Cardiac muscle cell (in vitro differentiated cells and primary cell): ENCODE measurements at regions not wholly inside any gene's neighbourhood (a gene's known extent, or its start where the extent isn't known, plus 50 kb on each side); places are given as distances from the start of the nearest gene placed in this dataset.
"Not testable (repeated sequence)": the region's sequence is repeated elsewhere in the genome, so short reads cannot be mapped to it uniquely, and the experiment has no call there.

ENCODE experiments used
- DNase-seq, 2 donors: peaks; one replicate each; pipeline versions ENCODE4 v3.0.0 to v3.0.0-alpha.2; 2010 to 2017; ENCODE audit warnings: low read depth in 1 of 2, low spot score in 1 of 2
- H3K27ac ChIP-seq: fragments of 200-600 bp; sonication (generic); 2 replicates; pipeline ENCODE4 v1.5.1; 2016
- H3K27me3 ChIP-seq: fragments of 200-600 bp; sonication (generic); 2 replicates; pipeline ENCODE4 v1.6.0; 2016; ENCODE audit warnings: control low read depth
- H3K36me3 ChIP-seq: fragments of 200-600 bp; sonication (generic); 2 replicates; pipeline ENCODE4 v1.5.1; 2016; ENCODE audit warnings: control low read depth
- H3K4me1 ChIP-seq: fragments of 200-600 bp; sonication (generic); 2 replicates; pipeline ENCODE4 v1.8.1; 2017; ENCODE audit warnings: low read depth, mild to moderate bottlenecking, mixed run types
- H3K4me3 ChIP-seq: fragments of 200-600 bp; sonication (generic); 2 replicates; pipeline ENCODE4 v1.5.1; 2016; ENCODE audit warnings: mild to moderate bottlenecking
- H3K9me3 ChIP-seq: fragments of 200-600 bp; sonication (generic); 2 replicates; pipeline ENCODE4 v1.5.1; 2017; ENCODE audit warnings: low read depth, mild to moderate bottlenecking, control low read depth
- TF ChIP-seq, protein P1 (sequence below): IDR thresholded peaks from 2 replicates; pipeline ENCODE4 v1.5.1; 2012; ENCODE audit warnings: low read depth, mild to moderate bottlenecking, low read length

DNA sequence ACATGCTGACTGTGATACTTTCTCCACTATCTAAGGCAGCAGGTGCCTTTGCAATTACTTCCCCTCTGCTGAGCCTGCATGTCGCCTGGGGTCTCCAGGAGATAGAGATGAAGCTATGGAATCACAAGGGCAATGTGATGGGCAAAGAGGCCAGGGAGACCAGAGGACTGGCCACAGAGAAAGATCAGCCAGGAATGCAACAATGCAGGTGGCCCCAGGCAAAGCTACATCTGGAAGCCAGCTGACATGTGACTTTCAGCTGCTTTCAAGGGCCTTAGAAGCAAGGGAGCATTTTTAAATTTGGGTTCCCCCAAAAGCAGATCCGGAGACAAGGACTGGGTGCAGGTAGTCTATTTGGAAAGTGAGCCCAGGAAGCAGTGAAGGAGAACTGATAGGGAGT is 107.9 kb upstream of the SRSF6 start:
- no peak overlapping the region for H3K4me3 ChIP-seq
- TF ChIP-seq, protein P1, sequence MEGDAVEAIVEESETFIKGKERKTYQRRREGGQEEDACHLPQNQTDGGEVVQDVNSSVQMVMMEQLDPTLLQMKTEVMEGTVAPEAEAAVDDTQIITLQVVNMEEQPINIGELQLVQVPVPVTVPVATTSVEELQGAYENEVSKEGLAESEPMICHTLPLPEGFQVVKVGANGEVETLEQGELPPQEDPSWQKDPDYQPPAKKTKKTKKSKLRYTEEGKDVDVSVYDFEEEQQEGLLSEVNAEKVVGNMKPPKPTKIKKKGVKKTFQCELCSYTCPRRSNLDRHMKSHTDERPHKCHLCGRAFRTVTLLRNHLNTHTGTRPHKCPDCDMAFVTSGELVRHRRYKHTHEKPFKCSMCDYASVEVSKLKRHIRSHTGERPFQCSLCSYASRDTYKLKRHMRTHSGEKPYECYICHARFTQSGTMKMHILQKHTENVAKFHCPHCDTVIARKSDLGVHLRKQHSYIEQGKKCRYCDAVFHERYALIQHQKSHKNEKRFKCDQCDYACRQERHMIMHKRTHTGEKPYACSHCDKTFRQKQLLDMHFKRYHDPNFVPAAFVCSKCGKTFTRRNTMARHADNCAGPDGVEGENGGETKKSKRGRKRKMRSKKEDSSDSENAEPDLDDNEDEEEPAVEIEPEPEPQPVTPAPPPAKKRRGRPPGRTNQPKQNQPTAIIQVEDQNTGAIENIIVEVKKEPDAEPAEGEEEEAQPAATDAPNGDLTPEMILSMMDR = no peak
- H3K36me3 ChIP-seq = no peaks in the 10 kb centered on the region
- H3K9me3 ChIP-seq = no peaks in the 10 kb centered on the region
- H3K4me1 ChIP-seq = no peaks in the 10 kb centered on the region
- no peak for DNase-seq
- H3K27me3 ChIP-seq = no peaks in the 10 kb centered on the region
- H3K27ac ChIP-seq = no peak overlapping the region

DNA sequence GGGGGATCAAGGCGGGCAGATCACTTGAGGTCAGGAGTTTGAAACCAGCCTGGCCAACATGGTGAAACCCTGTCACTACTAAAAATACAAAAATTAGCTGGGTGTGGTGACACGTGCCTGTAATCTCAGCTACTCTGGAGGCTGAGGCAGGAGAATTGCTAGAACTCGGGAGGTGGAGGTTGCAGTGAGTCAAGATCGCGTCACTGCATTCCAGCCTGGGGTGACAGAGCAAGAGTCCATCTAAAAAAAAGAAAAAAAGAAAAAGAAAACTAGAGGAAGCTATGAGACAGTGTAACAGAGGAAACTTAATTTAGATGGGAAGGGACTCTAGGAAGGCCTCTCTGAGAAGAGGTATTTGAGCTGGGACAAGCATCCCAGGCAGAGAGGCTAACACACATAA is 109.9 kb upstream of the SRSF6 start:
- H3K27ac ChIP-seq, DNase-seq, H3K27me3 ChIP-seq, H3K36me3 ChIP-seq, H3K9me3 ChIP-seq, H3K4me1 ChIP-seq, H3K4me3 ChIP-seq: not testable (repeated sequence)

DNA sequence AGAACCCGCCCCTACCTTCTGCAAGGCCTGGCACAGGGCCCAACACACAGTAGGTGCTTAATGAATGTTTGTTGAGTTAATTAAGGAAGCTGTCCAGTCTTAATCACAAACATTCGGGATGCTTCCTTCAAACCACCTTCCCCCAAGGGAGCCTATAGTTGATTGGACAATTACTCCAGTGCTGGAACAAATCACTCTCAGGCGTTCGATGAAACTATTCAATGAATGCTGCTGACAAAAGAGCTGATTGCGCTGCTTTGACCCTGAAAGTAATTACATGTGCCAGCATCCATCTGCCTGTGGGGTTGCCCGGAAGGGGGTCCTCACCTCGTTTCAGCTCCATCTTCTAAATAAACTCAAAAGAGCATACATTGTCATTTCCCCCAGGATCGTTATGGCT is 112.0 kb upstream of the SRSF6 start:
- H3K27ac ChIP-seq = no peak overlapping the region
- DNase-seq = no peak
- TF ChIP-seq, protein P1 = no peak

DNA sequence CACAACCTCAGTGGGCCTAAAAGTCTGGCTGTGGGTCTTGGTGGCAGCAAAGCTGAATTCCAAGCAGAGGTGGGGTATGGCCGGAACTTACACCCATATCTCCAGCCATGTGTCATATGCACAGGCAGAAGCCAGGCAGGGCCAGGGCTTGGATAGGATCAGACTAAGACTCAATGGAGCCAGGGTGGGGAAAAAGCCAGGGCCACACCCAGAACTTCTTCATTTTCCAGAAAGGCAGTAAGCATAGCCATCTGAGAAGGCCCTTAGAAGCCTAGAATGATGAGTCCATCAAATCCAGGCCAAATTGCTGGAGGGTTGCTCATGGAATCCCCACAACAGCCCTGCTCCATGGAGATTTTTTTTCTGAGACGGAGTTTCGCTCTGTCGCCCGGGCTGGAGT is 116.2 kb upstream of the SRSF6 start:
- no peak for DNase-seq
- no peaks in the 10 kb centered on the region for H3K27me3 ChIP-seq
- no peaks in the 10 kb centered on the region for H3K9me3 ChIP-seq
- H3K36me3 ChIP-seq = no peaks in the 10 kb centered on the region
- TF ChIP-seq, protein P1 = no peak
- H3K27ac ChIP-seq = no peak overlapping the region
- H3K4me3 ChIP-seq = no peak overlapping the region
- no peaks in the 10 kb centered on the region for H3K4me1 ChIP-seq

More for the DNA sequence above, 112.0 kb upstream of the SRSF6 start:
- no peaks in the 10 kb centered on the region for H3K9me3 ChIP-seq
- H3K36me3 ChIP-seq = no peaks in the 10 kb centered on the region
- no peaks in the 10 kb centered on the region for H3K27me3 ChIP-seq
- no peaks in the 10 kb centered on the region for H3K4me1 ChIP-seq
- no peak overlapping the region for H3K4me3 ChIP-seq

DNA sequence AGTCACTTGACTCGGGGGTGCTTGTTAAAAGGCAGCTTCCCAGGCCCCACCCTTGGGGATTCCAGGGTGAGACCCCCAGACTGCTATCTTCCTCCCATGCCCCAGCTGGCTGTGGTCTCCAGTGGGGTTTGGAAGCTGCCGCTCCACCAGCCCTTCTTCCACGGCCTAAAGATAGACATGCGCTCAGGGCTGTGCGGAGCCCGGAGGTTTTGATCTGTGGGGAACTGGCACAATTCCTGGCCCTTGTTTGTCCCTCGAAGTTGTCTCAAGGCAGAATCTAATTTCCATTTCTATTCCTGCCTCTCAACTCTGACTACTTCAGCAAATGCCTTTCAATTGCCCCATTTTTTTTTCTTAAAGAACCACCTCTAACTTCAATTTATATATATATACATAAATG is 120.7 kb upstream of the SRSF6 start:
- H3K4me1 ChIP-seq = no peaks in the 10 kb centered on the region
- no peak overlapping the region for H3K4me3 ChIP-seq
- TF ChIP-seq, protein P1 = no peak
- no peaks in the 10 kb centered on the region for H3K27me3 ChIP-seq
- H3K36me3 ChIP-seq = no peaks in the 10 kb centered on the region
- no peak overlapping the region for H3K27ac ChIP-seq
- peaks cover 5% of the 10 kb centered on the region for H3K9me3 ChIP-seq
- no peak for DNase-seq

DNA sequence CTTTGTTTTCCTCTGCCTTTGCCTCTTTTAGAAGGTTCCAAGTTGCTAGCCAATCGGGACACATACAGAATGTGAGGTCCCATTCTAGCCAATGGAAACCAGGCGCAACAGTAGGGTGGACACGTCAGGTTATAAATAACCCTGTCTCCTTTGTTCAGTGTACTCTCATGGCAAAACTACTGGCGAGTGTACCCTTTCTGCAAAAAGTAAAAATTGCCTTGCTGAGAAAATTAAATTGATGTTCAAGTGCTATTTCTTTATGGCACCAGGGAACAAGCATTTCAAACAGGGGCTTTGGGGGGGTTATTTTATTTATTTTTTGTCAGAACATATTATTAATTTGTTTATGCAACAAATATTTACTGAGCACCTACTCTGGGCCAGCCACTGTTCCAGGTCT is 123.6 kb upstream of the SRSF6 start:
- no peaks in the 10 kb centered on the region for H3K27me3 ChIP-seq
- H3K27ac ChIP-seq = no peak overlapping the region
- no peaks in the 10 kb centered on the region for H3K4me1 ChIP-seq
- H3K36me3 ChIP-seq = no peaks in the 10 kb centered on the region
- TF ChIP-seq, protein P1 = no peak
- no peak overlapping the region for H3K4me3 ChIP-seq
- no peak for DNase-seq
- H3K9me3 ChIP-seq = peaks cover 5% of the 10 kb centered on the region
